ENCODE measurements at regions not wholly inside any gene's neighbourhood (a gene's known extent, or its start where the extent isn't known, plus 50 kb on each side); places are given as distances from the start of the nearest gene placed in this dataset.
A peak's percentile ranks its signal among the peaks of the same experiment; 100 is the strongest.

DNA sequence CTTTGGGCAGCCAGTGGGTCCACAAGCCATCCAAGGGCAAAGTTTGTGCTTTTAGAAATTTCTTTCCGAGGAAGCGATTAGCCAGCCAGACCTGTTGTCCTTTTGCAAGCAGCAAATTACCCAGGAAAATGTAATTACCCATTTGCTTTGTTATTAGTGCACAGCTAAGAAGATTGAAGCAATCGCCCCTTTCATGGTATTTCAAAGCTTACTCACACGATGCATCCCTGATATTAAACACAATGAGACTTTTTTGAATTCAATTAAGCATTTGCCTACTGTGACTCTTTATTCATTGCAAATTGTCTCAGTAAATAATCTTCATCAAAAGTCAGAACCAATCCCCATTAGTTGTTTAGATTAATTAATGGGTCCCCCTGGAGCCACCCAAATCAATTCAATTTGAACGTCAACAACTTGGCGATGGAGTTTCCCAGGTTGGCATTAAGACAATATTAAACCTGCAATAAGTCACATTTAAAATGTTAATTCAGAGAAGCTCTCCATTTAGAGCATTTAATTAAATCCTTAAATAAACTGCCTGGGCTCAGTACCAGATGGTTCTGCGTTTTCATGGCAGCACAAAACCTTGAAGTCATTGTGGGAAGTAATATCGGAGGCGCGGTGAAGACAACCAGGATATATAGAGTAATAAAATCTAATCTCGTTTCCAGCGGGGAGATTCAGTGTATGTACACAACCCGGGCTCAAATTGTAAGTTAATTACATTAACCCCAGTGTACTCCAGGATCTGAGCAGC lies 366.2 kb upstream of the TNRC6C start (continued):
- TF ChIP-seq ZNF701 (tag by site-specific recombination; IDR thresholded peaks at IDR 0.05) (no peak), RBAK (tag by site-specific recombination; IDR thresholded peaks at IDR 0.05) (no peak), IKZF3 (tag by site-specific recombination; IDR thresholded peaks at IDR 0.05) (peak; percentile 35; the same call in 1 of the 2 replicates), ZNF10 (tag by site-specific recombination; IDR thresholded peaks at IDR 0.05) (0 out of 2 replicates have a peak, but pooled peaks have one; percentile 16), PRDM6 (tag by site-specific recombination; IDR thresholded peaks at IDR 0.05) (peak; percentile 87), SP2 (tag by site-specific recombination; IDR thresholded peaks at IDR 0.05) (no peak), ZIC2 (tag by site-specific recombination; IDR thresholded peaks at IDR 0.05) (0 out of 2 replicates have a peak, but pooled peaks have one; percentile 17), GFI1B (tag by site-specific recombination; IDR thresholded peaks at IDR 0.05) (no peak), GLI2 (tag by site-specific recombination; IDR thresholded peaks at IDR 0.05; ENCODE audit: borderline replicate concordance, low read depth) (peak; percentile 68; the same call in 1 of the 2 replicates), KLF8 (tag by site-specific recombination; IDR thresholded peaks at IDR 0.05) (no peak), FEZF1 (tag by site-specific recombination; IDR thresholded peaks at IDR 0.05) (peak; percentile 86), OSR2 (tag by site-specific recombination; IDR thresholded peaks at IDR 0.05) (peak; percentile 90), ZNF561 (tag by site-specific recombination; IDR thresholded peaks at IDR 0.05; ENCODE audit: borderline replicate concordance) (peak; percentile 66; the same call in 1 of the 2 replicates), TSHZ1 (tag by site-specific recombination; IDR thresholded peaks at IDR 0.05; ENCODE audit: borderline replicate concordance) (peak; percentile 40; the same call in 1 of the 2 replicates)
- TF ChIP-seq, protein P1, sequence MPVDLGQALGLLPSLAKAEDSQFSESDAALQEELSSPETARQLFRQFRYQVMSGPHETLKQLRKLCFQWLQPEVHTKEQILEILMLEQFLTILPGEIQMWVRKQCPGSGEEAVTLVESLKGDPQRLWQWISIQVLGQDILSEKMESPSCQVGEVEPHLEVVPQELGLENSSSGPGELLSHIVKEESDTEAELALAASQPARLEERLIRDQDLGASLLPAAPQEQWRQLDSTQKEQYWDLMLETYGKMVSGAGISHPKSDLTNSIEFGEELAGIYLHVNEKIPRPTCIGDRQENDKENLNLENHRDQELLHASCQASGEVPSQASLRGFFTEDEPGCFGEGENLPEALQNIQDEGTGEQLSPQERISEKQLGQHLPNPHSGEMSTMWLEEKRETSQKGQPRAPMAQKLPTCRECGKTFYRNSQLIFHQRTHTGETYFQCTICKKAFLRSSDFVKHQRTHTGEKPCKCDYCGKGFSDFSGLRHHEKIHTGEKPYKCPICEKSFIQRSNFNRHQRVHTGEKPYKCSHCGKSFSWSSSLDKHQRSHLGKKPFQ (tag by site-specific recombination; IDR thresholded peaks at IDR 0.05): peak; percentile 14; the same call in 1 of the 2 replicates

- ChIA-PET POLR2A (no interaction called here), CTCF (interaction anchor here (1.4 kb wide), 1 partner anchor 92 kb away, joined by 3 read pairs; no protein-coding TSS in a partner anchor)
- no peaks in the 10 kb centered on the region for H3K9me3 ChIP-seq (ENCODE audit: control insufficient read depth, insufficient read depth, low read depth, low read length)
- H3K4me1 ChIP-seq (ENCODE audit: control insufficient read depth, insufficient read depth, low read length): peaks cover 5% of the 10 kb centered on the region; the same call in 1 of the 2 replicates
- H3K36me3 ChIP-seq (ENCODE audit: control insufficient read depth in 2 of 2, insufficient read depth in 1 of 2, low read length in 2 of 2): no peaks in the 10 kb centered on the region
- no peak overlapping the region for H3K27ac ChIP-seq (ENCODE audit: extremely low read depth, low read depth, low read length)
- H3K4me3 ChIP-seq (ENCODE audit: low read depth, low read length): no peak overlapping the region
- TF ChIP-seq SP3 (tag by site-specific recombination; IDR thresholded peaks at IDR 0.05): no peak
- TF ChIP-seq ZNF791 (tag by site-specific recombination; IDR thresholded peaks at IDR 0.05): no peak
- TF ChIP-seq ZNF394 (tag by site-specific recombination; IDR thresholded peaks at IDR 0.05; ENCODE audit: borderline replicate concordance): no peak
- no peak for TF ChIP-seq ZNF302 (tag by site-specific recombination; IDR thresholded peaks at IDR 0.05; ENCODE audit: low read depth)
- TF ChIP-seq ZNF311 (tag by site-specific recombination; IDR thresholded peaks at IDR 0.05; ENCODE audit: borderline replicate concordance): no peak
- no peak for TF ChIP-seq HOXC10 (CRISPR knock-in tag; IDR thresholded peaks at IDR 0.05)
- TF ChIP-seq, protein P2, sequence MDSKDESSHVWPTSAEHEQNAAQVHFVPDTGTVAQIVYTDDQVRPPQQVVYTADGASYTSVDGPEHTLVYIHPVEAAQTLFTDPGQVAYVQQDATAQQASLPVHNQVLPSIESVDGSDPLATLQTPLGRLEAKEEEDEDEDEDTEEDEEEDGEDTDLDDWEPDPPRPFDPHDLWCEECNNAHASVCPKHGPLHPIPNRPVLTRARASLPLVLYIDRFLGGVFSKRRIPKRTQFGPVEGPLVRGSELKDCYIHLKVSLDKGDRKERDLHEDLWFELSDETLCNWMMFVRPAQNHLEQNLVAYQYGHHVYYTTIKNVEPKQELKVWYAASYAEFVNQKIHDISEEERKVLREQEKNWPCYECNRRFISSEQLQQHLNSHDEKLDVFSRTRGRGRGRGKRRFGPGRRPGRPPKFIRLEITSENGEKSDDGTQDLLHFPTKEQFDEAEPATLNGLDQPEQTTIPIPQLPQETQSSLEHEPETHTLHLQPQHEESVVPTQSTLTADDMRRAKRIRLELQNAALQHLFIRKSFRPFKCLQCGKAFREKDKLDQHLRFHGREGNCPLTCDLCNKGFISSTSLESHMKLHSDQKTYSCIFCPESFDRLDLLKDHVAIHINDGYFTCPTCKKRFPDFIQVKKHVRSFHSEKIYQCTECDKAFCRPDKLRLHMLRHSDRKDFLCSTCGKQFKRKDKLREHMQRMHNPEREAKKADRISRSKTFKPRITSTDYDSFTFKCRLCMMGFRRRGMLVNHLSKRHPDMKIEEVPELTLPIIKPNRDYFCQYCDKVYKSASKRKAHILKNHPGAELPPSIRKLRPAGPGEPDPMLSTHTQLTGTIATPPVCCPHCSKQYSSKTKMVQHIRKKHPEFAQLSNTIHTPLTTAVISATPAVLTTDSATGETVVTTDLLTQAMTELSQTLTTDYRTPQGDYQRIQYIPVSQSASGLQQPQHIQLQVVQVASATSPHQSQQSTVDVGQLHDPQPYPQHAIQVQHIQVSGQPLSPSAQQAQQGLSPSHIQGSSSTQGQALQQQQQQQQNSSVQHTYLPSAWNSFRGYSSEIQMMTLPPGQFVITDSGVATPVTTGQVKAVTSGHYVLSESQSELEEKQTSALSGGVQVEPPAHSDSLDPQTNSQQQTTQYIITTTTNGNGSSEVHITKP (tag by site-specific recombination; IDR thresholded peaks at IDR 0.05): no peak
- no peak for TF ChIP-seq GLIS2 (tag by site-specific recombination; IDR thresholded peaks at IDR 0.05)
- TF ChIP-seq, protein P3, sequence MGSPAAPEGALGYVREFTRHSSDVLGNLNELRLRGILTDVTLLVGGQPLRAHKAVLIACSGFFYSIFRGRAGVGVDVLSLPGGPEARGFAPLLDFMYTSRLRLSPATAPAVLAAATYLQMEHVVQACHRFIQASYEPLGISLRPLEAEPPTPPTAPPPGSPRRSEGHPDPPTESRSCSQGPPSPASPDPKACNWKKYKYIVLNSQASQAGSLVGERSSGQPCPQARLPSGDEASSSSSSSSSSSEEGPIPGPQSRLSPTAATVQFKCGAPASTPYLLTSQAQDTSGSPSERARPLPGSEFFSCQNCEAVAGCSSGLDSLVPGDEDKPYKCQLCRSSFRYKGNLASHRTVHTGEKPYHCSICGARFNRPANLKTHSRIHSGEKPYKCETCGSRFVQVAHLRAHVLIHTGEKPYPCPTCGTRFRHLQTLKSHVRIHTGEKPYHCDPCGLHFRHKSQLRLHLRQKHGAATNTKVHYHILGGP (tag by site-specific recombination; IDR thresholded peaks at IDR 0.05): no peak
Measured at GRCh38 chr17:77593081-77593480, 365.4 kb upstream of the TNRC6C start.
